ENCODE measurements at regions not wholly inside any gene's neighbourhood (a gene's known extent, or its start where the extent isn't known, plus 50 kb on each side); places are given as distances from the start of the nearest gene placed in this dataset.
A peak's percentile ranks its signal among the peaks of the same experiment; 100 is the strongest.

DNA sequence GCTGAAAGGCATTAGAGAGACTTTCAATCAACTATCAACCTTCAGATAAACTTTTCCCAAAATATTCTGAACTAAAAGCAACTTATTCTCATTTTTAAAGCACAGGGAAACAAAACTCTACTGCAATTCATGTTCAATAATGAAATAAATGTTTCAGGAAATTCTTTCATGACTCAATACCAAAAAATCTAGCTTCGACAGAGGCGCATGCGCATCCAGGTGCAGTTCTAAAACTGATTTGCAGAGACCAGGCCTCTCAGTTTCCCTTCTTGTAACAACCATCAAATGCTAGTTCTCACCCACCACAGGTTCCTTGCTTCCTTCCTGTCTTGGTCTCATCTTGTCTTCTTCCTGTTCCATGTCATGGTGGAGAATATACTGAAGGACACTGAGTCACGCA is 55.3 kb upstream of the NRBF2 start:
- Mint-ChIP-seq H3K9me3 (no peaks in the 10 kb centered on the region), H3K36me3 (ENCODE audit: low read depth) (no peaks in the 10 kb centered on the region), H3K27ac (no peak overlapping the region), H3K4me3 (no peak overlapping the region), H3K4me1 (ENCODE audit: low read depth) (peaks cover 7% of the 10 kb centered on the region), H3K27me3 (peaks cover 14% of the 10 kb centered on the region)
- DNase-seq: no peak
- ChIA-PET POLR2A (no interaction called here), CTCF (interaction anchor here (0.7 to 1.0 kb wide), 4 partner anchors 25 to 487 kb away, joined by 3 to 5 read pairs (median 3); no protein-coding TSS in a partner anchor)
- TF ChIP-seq, protein P1, sequence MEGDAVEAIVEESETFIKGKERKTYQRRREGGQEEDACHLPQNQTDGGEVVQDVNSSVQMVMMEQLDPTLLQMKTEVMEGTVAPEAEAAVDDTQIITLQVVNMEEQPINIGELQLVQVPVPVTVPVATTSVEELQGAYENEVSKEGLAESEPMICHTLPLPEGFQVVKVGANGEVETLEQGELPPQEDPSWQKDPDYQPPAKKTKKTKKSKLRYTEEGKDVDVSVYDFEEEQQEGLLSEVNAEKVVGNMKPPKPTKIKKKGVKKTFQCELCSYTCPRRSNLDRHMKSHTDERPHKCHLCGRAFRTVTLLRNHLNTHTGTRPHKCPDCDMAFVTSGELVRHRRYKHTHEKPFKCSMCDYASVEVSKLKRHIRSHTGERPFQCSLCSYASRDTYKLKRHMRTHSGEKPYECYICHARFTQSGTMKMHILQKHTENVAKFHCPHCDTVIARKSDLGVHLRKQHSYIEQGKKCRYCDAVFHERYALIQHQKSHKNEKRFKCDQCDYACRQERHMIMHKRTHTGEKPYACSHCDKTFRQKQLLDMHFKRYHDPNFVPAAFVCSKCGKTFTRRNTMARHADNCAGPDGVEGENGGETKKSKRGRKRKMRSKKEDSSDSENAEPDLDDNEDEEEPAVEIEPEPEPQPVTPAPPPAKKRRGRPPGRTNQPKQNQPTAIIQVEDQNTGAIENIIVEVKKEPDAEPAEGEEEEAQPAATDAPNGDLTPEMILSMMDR (IDR thresholded peaks at IDR 0.05): no peak
- intact Hi-C loops (cut with micrococcal nuclease): no loop called here
- no peak for ATAC-seq

GRCh38 chr10:63072951-63073350 is 60.2 kb upstream of the NRBF2 start:
- H3K36me3 Mint-ChIP-seq (ENCODE audit: low read depth): no peaks in the 10 kb centered on the region
- H3K4me1 Mint-ChIP-seq (ENCODE audit: low read depth): peaks cover 11% of the 10 kb centered on the region
- no peak overlapping the region for H3K4me3 Mint-ChIP-seq
- TF ChIP-seq, protein P1 (IDR thresholded peaks at IDR 0.05): no peak
- ATAC-seq (no peak), DNase-seq (no peak)
- CTCF ChIA-PET: no interaction called here
- POLR2A ChIA-PET: no interaction called here
- H3K27me3 Mint-ChIP-seq: peaks cover 25% of the 10 kb centered on the region
- no peaks in the 10 kb centered on the region for H3K9me3 Mint-ChIP-seq
- intact Hi-C loops (cut with micrococcal nuclease): no loop called here
- H3K27ac Mint-ChIP-seq: no peak overlapping the region

DNA sequence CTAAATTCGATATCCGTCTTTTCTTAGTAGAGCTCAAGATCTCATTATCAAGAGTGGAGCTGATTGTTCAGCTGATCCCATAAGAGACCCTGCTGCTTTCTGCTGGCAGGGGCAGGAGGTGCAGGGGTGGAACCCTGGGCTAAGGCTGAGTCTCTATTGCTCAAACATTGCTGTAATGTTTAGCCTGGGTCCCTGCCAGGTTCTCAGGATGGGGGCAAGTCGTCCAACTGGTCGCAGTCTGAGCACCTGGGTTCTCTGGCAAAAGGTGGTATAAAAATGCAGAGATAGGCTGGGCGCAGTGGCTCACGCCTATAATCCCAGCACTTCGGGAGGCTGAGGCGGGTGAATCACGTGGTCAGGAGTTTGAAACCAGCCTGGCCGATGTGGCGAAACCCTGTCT is 62.0 kb upstream of the NRBF2 start:
- DNase-seq (no peak), ATAC-seq (no peak)
- Mint-ChIP-seq H3K4me1 (ENCODE audit: low read depth) (peaks cover 6% of the 10 kb centered on the region), H3K9me3 (no peaks in the 10 kb centered on the region), H3K27me3 (peaks cover 35% of the 10 kb centered on the region), H3K36me3 (ENCODE audit: low read depth) (no peaks in the 10 kb centered on the region), H3K4me3 (no peak overlapping the region), H3K27ac (no peak overlapping the region)
- ChIA-PET CTCF (interaction anchor here (0.6 kb wide), 1 partner anchor 658 kb away, joined by 4 read pairs; no protein-coding TSS in a partner anchor), POLR2A (no interaction called here)
- TF ChIP-seq, protein P1 (IDR thresholded peaks at IDR 0.05): no peak
- intact Hi-C loops (cut with micrococcal nuclease): no loop called here

DNA sequence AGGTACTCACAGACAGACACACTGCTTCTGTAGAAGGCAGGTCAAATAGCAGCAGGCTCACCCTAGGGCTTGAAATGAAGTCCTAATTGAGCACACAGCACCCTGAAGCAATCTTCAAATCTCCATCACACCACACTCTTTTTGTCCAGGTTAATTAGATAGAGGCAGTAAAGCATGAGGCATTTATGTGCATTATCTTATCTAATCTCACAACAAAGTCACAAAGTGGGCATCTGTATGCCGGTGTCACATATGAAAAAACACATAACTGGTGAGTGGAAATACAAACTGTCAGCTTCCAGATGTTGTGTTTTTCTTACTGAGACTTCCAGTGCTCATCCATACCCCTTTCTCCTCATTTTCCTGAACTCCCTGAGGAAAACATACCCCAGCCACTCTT is 63.8 kb upstream of the NRBF2 start:
- no peak overlapping the region for H3K27ac Mint-ChIP-seq
- no peaks in the 10 kb centered on the region for H3K9me3 Mint-ChIP-seq
- CTCF ChIA-PET: no interaction called here
- POLR2A ChIA-PET: no interaction called here
- intact Hi-C loops (cut with micrococcal nuclease): no loop called here
- no peak overlapping the region for H3K4me3 Mint-ChIP-seq
- TF ChIP-seq, protein P1 (IDR thresholded peaks at IDR 0.05): no peak
- H3K36me3 Mint-ChIP-seq (ENCODE audit: low read depth): no peaks in the 10 kb centered on the region
- peaks cover 9% of the 10 kb centered on the region for H3K4me1 Mint-ChIP-seq (ENCODE audit: low read depth)
- DNase-seq: no peak
- H3K27me3 Mint-ChIP-seq: peaks cover 44% of the 10 kb centered on the region
- ATAC-seq: no peak

DNA sequence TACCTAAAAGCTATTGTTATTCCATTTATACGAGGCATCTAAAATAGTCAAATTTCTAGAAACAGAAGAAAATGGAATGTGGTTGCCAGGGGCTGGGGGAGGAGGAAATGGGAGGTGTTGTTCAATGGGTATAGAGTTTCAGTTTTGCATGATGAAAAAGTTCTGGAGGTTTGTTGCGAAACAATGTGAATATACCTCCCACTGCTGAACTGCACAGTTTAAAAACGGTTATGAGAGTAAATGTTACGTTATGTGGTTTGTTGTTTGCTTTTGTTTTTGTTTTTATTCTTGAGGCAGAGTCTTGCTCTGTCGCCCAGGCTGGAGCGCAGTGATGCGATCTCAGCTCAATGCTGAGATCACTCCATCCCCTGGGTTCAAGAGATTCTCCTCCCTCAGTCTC is 64.9 kb upstream of the NRBF2 start:
- ATAC-seq: peak; percentile 34
- POLR2A ChIA-PET: no interaction called here
- H3K27me3 Mint-ChIP-seq: peaks cover 51% of the 10 kb centered on the region
- H3K9me3 Mint-ChIP-seq: no peaks in the 10 kb centered on the region
- intact Hi-C loops (cut with micrococcal nuclease): no loop called here
- H3K4me1 Mint-ChIP-seq (ENCODE audit: low read depth): peaks cover 9% of the 10 kb centered on the region
- CTCF ChIA-PET: interaction anchor here (2.0 kb wide), 1 partner anchor 250 kb away, joined by 5 read pairs; no protein-coding TSS in a partner anchor
- H3K27ac Mint-ChIP-seq: no peak overlapping the region
- H3K4me3 Mint-ChIP-seq: no peak overlapping the region
- peak; percentile 8 for DNase-seq
- TF ChIP-seq, protein P1 (IDR thresholded peaks at IDR 0.05): no peak
- H3K36me3 Mint-ChIP-seq (ENCODE audit: low read depth): no peaks in the 10 kb centered on the region

All from activated CD8-positive, alpha-beta T cell treated with anti-CD3 and anti-CD28 coated beads for 36 hours (primary cell).